ENCODE measurements at regions not wholly inside any gene's neighbourhood (a gene's known extent, or its start where the extent isn't known, plus 50 kb on each side); places are given as distances from the start of the nearest gene placed in this dataset.

GRCh38 chr11:69369945-69370344, 76.0 kb downstream of the MYEOV start:
- TF ChIP-seq POLR2A (IDR thresholded peaks at IDR 0.05; ENCODE audit: low read depth) (no peak), POLR2AphosphoS5 (IDR thresholded peaks at IDR 0.05) (no peak), EP300 (IDR thresholded peaks at IDR 0.05) (no peak)

Data from esophagus muscularis mucosa (tissue), 3 donors.